Natural killer cell (primary cell): ENCODE measurements at regions not wholly inside any gene's neighbourhood (a gene's known extent, or its start where the extent isn't known, plus 50 kb on each side); places are given as distances from the start of the nearest gene placed in this dataset.

Experiments
- ATAC-seq, 3 donors: fragments of 150-1000 bp in 2 of 3; fragments of 200-7000 bp in 1 of 3; cut with Tn5 transposase; 1 replicate in 1 of 3; 2 replicates in 2 of 3; pipeline ENCODE4 v1.10.0; 2021; ENCODE audit warnings: mild to moderate bottlenecking in 2 of 3, moderate library complexity in 2 of 3
- DNase-seq, 2 donors: peaks; one replicate each; pipeline versions ENCODE4 v3.0.0 to v3.0.0-alpha.2; 2013 to 2021; ENCODE audit warnings: mixed read lengths in 1 of 2
- H3K27ac ChIP-seq: one replicate; pipeline ENCODE4 v1.5.1; 2013; ENCODE audit warnings: mild to moderate bottlenecking, low read length
- H3K27me3 ChIP-seq: one replicate; pipeline ENCODE4 v1.6.1; 2013; ENCODE audit warnings: low read length; ENCODE audit not compliant: control insufficient read depth, insufficient read depth
- H3K36me3 ChIP-seq: one replicate; pipeline ENCODE4 v1.6.1; 2013; ENCODE audit warnings: low read length; ENCODE audit not compliant: control insufficient read depth, insufficient read depth
- H3K4me1 ChIP-seq: one replicate; pipeline ENCODE4 v1.6.1; 2013; ENCODE audit warnings: low read length; ENCODE audit not compliant: control insufficient read depth, insufficient read depth
- H3K4me3 ChIP-seq: one replicate; pipeline ENCODE4 v1.5.1; 2013; ENCODE audit warnings: low read length
- H3K9me3 ChIP-seq: one replicate; pipeline ENCODE4 v1.6.1; 2013; ENCODE audit warnings: low read length; ENCODE audit not compliant: control insufficient read depth, insufficient read depth
- H3K27ac Mint-ChIP-seq, 2 donors: one replicate each; pipeline ENCODE4 v1.8.0; 2022; ENCODE audit warnings: mild to moderate bottlenecking in 2 of 2, mixed read lengths in 2 of 2, moderate library complexity in 1 of 2
- H3K27me3 Mint-ChIP-seq, 2 donors: one replicate each; pipeline ENCODE4 v1.8.0; 2022; ENCODE audit warnings: low read depth in 2 of 2, mixed read lengths in 2 of 2
- H3K36me3 Mint-ChIP-seq: one replicate; pipeline ENCODE4 v1.8.0; 2022; ENCODE audit warnings: mixed read lengths
- H3K4me1 Mint-ChIP-seq, 2 donors: one replicate each; pipeline ENCODE4 v1.8.0; 2022; ENCODE audit warnings: mixed read lengths in 2 of 2
- H3K4me3 Mint-ChIP-seq: one replicate; pipeline ENCODE4 v1.8.0; 2022; ENCODE audit warnings: mild to moderate bottlenecking, moderate library complexity, mixed read lengths
- H3K9me3 Mint-ChIP-seq, 2 donors: one replicate each; pipeline ENCODE4 v1.8.0; 2022; ENCODE audit warnings: mixed read lengths in 2 of 2
- WGBS: methylation state at CpG from one replicate; pipeline ENCODE4 v1.1.7; 2013; ENCODE audit warnings: missing lambda C conversion rate; ENCODE audit not compliant: insufficient coverage; 5-methylcytosine and 5-hydroxymethylcytosine counted together
- intact Hi-C: fragments of 100-400 bp; cut with micrococcal nuclease; formaldehyde crosslinking; loops from one replicate; pipeline ENCODE4 v1.14.2; 2022
- TF ChIP-seq, protein P1 (sequence below): fragments of 200-600 bp; IDR thresholded peaks from one replicate; pipeline ENCODE4 v1.8.0; 2022; ENCODE audit warnings: antibody characterized with exemption

DNA sequence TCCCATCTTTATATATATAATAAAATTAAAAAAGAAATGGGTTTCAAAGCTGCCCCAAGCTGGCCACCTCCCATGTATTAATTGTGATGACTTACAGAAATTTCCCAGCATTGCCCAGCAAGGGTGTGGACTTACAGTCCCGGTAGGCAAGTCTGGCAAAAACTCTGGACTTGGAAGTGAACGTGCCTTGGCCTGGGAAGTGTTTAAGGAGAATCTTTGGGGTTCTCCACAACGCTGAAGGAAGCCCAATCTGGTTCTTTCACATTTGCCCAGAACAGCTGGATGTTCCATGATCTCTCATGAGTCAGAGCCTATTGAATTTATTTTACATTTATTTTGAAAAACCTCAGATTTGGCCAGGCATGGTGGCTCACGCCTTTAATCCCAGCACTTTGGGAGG is 98.4 kb upstream of the SLC45A1 start:
- no peak overlapping the region for H3K4me3 Mint-ChIP-seq
- 92% methylated on average over 4 of the region's 4 CpGs for WGBS
- no peaks in the 10 kb centered on the region for H3K36me3 ChIP-seq
- no peak overlapping the region for H3K4me3 ChIP-seq
- no peaks in the 10 kb centered on the region for H3K9me3 Mint-ChIP-seq
- no peak overlapping the region for H3K27ac Mint-ChIP-seq
- TF ChIP-seq, protein P1, sequence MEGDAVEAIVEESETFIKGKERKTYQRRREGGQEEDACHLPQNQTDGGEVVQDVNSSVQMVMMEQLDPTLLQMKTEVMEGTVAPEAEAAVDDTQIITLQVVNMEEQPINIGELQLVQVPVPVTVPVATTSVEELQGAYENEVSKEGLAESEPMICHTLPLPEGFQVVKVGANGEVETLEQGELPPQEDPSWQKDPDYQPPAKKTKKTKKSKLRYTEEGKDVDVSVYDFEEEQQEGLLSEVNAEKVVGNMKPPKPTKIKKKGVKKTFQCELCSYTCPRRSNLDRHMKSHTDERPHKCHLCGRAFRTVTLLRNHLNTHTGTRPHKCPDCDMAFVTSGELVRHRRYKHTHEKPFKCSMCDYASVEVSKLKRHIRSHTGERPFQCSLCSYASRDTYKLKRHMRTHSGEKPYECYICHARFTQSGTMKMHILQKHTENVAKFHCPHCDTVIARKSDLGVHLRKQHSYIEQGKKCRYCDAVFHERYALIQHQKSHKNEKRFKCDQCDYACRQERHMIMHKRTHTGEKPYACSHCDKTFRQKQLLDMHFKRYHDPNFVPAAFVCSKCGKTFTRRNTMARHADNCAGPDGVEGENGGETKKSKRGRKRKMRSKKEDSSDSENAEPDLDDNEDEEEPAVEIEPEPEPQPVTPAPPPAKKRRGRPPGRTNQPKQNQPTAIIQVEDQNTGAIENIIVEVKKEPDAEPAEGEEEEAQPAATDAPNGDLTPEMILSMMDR = no peak
- H3K4me1 Mint-ChIP-seq = peaks cover 0 to 26% of the 10 kb centered on the region in 2 donors
- peaks cover 3% of the 10 kb centered on the region for H3K27me3 ChIP-seq
- H3K9me3 ChIP-seq = no peaks in the 10 kb centered on the region
- DNase-seq (no peak), ATAC-seq (no peak)
- no peak overlapping the region for H3K27ac ChIP-seq
- H3K36me3 Mint-ChIP-seq = no peaks in the 10 kb centered on the region
- intact Hi-C loops = loop anchor here (10.0 kb wide), 1 partner anchor 105 kb away; no protein-coding TSS in a partner anchor
- peaks cover 24% of the 10 kb centered on the region for H3K4me1 ChIP-seq
- peaks cover 15 to 18% of the 10 kb centered on the region in 2 donors for H3K27me3 Mint-ChIP-seq

DNA sequence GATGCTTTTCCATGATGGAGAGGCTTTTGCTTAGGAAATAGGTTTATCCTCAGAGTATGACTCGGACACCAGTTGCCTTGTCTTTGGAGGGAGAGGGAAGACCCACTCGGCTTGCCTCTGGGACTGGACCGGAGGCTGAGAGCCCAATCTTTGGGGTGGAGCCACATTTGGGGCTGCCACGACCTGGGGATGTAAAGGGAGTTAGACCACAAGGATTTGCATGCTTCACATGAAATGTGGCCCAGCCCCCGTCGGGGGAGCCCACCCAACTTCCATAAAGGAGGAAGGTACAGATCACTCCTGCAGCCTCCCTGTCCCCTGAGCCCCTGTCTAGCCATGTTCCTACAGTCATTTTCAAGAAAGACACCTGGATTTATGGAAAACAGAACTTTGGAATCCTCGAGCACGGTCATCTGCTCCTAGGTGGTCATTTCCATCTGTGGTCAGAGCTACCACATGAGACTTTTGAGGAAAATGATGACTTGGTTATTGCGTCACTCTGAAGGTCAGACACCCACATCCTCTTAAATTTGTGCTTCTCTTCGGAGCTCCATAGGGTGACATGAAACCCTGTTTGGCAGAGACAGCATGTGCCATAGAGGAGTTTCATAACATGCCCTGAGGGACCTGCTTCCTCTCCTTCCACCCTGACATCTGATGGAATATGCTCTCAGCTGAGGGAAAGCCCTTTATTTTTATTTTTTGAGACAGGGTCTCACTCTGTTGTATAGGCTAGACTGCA is 99.4 kb upstream of the SLC45A1 start:
- H3K27me3 Mint-ChIP-seq = peaks cover 11 to 18% of the 10 kb centered on the region in 2 donors

DNA sequence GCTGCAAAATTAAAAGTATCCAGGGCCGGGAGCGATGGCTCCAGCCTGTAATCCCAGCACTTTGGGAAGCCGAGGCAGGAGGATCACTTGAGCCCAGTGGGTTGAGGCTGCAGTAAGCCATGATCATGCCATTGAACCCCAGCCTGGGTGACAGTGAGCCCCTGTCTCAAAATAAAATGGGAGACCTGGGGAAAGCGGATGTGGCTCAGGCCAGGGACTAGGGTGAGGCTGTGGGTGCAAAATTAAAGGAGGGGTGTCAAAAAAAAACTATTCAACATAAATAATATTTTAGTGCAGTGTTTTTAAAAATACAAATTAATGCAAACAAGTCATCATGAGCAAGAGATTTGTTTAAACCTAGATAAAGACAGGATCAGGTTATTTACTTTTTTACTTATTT is 100.1 kb upstream of the SLC45A1 start:
- H3K27me3 ChIP-seq = peaks cover 3% of the 10 kb centered on the region
- peak overlapping the region; percentile 71 for H3K4me3 Mint-ChIP-seq
- H3K9me3 Mint-ChIP-seq = no peaks in the 10 kb centered on the region
- H3K4me3 ChIP-seq = peak overlapping the region; percentile 45
- H3K27me3 Mint-ChIP-seq = peaks cover 17 to 25% of the 10 kb centered on the region in 2 donors
- no peaks in the 10 kb centered on the region for H3K9me3 ChIP-seq
- 52% methylated on average over 3 of the region's 4 CpGs for WGBS
- DNase-seq = no peak
- H3K36me3 Mint-ChIP-seq = no peaks in the 10 kb centered on the region
- H3K4me1 Mint-ChIP-seq = peaks cover 0 to 26% of the 10 kb centered on the region in 2 donors
- peaks cover 24% of the 10 kb centered on the region for H3K4me1 ChIP-seq
- H3K27ac ChIP-seq = peak overlapping the region; percentile 58
- peak overlapping the region; percentile 67 to 68 for H3K27ac Mint-ChIP-seq
- ATAC-seq = peak in 2 of 3 donors; percentile 47 to 54
- intact Hi-C loops = loop anchor here (10.0 kb wide), 1 partner anchor 103 kb away; no protein-coding TSS in a partner anchor
- TF ChIP-seq, protein P1 = no peak
- no peaks in the 10 kb centered on the region for H3K36me3 ChIP-seq

More for the DNA sequence above, 99.4 kb upstream of the SLC45A1 start:
- ATAC-seq (peak in 1 of 3 donors; percentile 46), DNase-seq (no peak)
- intact Hi-C loops = loop anchor here (10.0 kb wide), 1 partner anchor 104 kb away; no protein-coding TSS in a partner anchor
- 61% methylated on average over 10 of the region's 10 CpGs for WGBS
- Histone ChIP-seq H3K4me1 (peaks cover 24% of the 10 kb centered on the region), H3K9me3 (no peaks in the 10 kb centered on the region), H3K27ac (peak overlapping the region; percentile 48), H3K4me3 (no peak overlapping the region), H3K36me3 (no peaks in the 10 kb centered on the region), H3K27me3 (peaks cover 3% of the 10 kb centered on the region)
- Mint-ChIP-seq H3K27ac (peak overlapping the region; percentile 67 to 68), H3K9me3 (no peaks in the 10 kb centered on the region), H3K36me3 (no peaks in the 10 kb centered on the region), H3K4me1 (peaks cover 0 to 26% of the 10 kb centered on the region in 2 donors), H3K4me3 (peak overlapping the region; percentile 71)
- TF ChIP-seq, protein P1 = no peak
